ENCODE measurements at regions not wholly inside any gene's neighbourhood (a gene's known extent, or its start where the extent isn't known, plus 50 kb on each side); places are given as distances from the start of the nearest gene placed in this dataset.

DNA sequence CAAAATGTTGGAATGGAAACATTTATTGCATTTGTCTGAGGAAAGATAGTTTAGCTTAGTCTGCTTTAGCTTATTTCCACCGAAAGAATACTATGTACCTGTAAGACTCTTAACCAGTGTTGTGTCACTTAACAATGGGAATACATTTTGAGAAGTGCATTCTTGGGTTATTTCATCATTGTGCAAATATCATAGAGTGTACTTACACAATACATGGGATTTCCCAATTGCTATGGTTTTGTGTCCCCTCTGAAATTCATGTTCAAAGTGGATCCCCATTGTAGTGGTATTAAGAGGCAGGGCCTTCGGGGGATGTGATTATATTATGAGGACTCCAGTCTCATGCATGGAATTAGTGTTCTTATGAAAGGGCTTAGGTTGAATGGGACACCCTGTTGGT lies 249.4 kb upstream of the UBE2E3 start:
- CTCF ChIA-PET = no interaction called here
- H4K8ac ChIP-seq (ENCODE audit: low read depth in 2 of 2, low read length in 2 of 2) = no peak overlapping the region
- H2BK120ac ChIP-seq (ENCODE audit: low read depth, low read length) = peak overlapping the region; percentile 59
- POLR2A ChIA-PET (ENCODE audit: unreplicated experiment) = no interaction called here
- H3K9ac ChIP-seq (ENCODE audit: low read depth, low read length) = no peak overlapping the region
- in situ Hi-C loops (cut with MboI; ENCODE audit: low sequenced_read_pairs) = no loop called here
- no TSS peak for BruUV-seq (replicated peaks)
- no peaks in the 10 kb centered on the region for H3K9me3 ChIP-seq (ENCODE audit: control insufficient read depth, insufficient read depth, low read length)
- no peaks in the 10 kb centered on the region for H3K9me1 ChIP-seq (ENCODE audit: insufficient read depth, low read length)
- no peak overlapping the region for H3K18ac ChIP-seq (ENCODE audit: low read depth, low read length)
- H3K36me3 ChIP-seq (ENCODE audit: control insufficient read depth, insufficient read depth, low read length) = no peaks in the 10 kb centered on the region
- TF ChIP-seq, protein P1, sequence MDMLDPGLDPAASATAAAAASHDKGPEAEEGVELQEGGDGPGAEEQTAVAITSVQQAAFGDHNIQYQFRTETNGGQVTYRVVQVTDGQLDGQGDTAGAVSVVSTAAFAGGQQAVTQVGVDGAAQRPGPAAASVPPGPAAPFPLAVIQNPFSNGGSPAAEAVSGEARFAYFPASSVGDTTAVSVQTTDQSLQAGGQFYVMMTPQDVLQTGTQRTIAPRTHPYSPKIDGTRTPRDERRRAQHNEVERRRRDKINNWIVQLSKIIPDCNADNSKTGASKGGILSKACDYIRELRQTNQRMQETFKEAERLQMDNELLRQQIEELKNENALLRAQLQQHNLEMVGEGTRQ (IDR thresholded peaks at IDR 0.05; ENCODE audit: low read depth, low read length) = no peak
- TF ChIP-seq RFX5 (IDR thresholded peaks at IDR 0.05; ENCODE audit: low read depth, low read length) (no peak), CEBPB (IDR thresholded peaks at IDR 0.05; ENCODE audit: low read depth, low read length) (peak; percentile 75)
- TF ChIP-seq, protein P2, sequence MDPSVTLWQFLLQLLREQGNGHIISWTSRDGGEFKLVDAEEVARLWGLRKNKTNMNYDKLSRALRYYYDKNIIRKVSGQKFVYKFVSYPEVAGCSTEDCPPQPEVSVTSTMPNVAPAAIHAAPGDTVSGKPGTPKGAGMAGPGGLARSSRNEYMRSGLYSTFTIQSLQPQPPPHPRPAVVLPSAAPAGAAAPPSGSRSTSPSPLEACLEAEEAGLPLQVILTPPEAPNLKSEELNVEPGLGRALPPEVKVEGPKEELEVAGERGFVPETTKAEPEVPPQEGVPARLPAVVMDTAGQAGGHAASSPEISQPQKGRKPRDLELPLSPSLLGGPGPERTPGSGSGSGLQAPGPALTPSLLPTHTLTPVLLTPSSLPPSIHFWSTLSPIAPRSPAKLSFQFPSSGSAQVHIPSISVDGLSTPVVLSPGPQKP (IDR thresholded peaks at IDR 0.05; ENCODE audit: borderline replicate concordance, low read depth, low read length) = no peak
- ATAC-seq (ENCODE audit: low read depth) = no peak
- peak overlapping the region; percentile 83; the same call in 2 of the 3 replicates for H2BK15ac ChIP-seq (ENCODE audit: low read depth, low read length)
- H3K27me3 ChIP-seq (ENCODE audit: control insufficient read depth, insufficient read depth, low read length) = no peaks in the 10 kb centered on the region
- H2BK20ac ChIP-seq (ENCODE audit: low read depth, low read length) = peak overlapping the region; percentile 82; the same call in 1 of the 2 replicates
- H4K20me1 ChIP-seq (ENCODE audit: insufficient read depth, low read length) = no peaks in the 10 kb centered on the region
- peak overlapping the region; percentile 47; the same call in 1 of the 2 replicates for H3K4ac ChIP-seq (ENCODE audit: low read depth, low read length)
- H3K27ac ChIP-seq (ENCODE audit: insufficient read depth, low read length) = no peak overlapping the region
- no peak overlapping the region for H3K4me3 ChIP-seq (ENCODE audit: insufficient read depth, low read depth, low read length)
- H3K56ac ChIP-seq (ENCODE audit: extremely low read depth, insufficient read depth, low read length) = no peak overlapping the region
- DNase-seq = peak; percentile 27
- no peak overlapping the region; the same call in 1 of the 2 replicates for H4K5ac ChIP-seq (ENCODE audit: low read depth, low read length)
- no peak overlapping the region for H2AFZ ChIP-seq (replicated peaks; ENCODE audit: low read length, poor library complexity)
- H3K4me2 ChIP-seq (ENCODE audit: low read depth, low read length) = no peak overlapping the region
- H3K14ac ChIP-seq (replicated peaks; ENCODE audit: low read depth, low read length) = no peak overlapping the region
- intact Hi-C loops (cut with micrococcal nuclease) = no loop called here
- peaks cover 3% of the 10 kb centered on the region; the same call in 1 of the 2 replicates for H3K4me1 ChIP-seq (ENCODE audit: control insufficient read depth, insufficient read depth, low read length)
- no peak overlapping the region for H2BK5ac ChIP-seq (ENCODE audit: low read depth, low read length, poor library complexity, severe bottlenecking)
- dilution Hi-C loops (cut with HindIII; ENCODE audit: low sequenced_read_pairs, unreplicated experiment) = no loop called here
- WGBS, 2 experiments (ENCODE audit: extremely low coverage in 2 of 2, insufficient read length in 1 of 2) = no CpG with 5 or more reads among the region's 2 CpGs
- H4K91ac ChIP-seq (ENCODE audit: insufficient read depth, low read depth, low read length) = no peak overlapping the region
- H2AK9ac ChIP-seq (replicated peaks; ENCODE audit: low read depth, low read length, poor library complexity) = peak overlapping the region; percentile 44
- peak overlapping the region; percentile 74 for H2AK5ac ChIP-seq (ENCODE audit: low read depth, low read length)
- no peak overlapping the region for H3K23ac ChIP-seq (ENCODE audit: low read depth, low read length)
- no peaks in the 10 kb centered on the region for H3K79me1 ChIP-seq (ENCODE audit: low read depth in 1 of 2, low read length in 2 of 2)
